SK-N-SH (cell line): ENCODE measurements at regions not wholly inside any gene's neighbourhood (a gene's known extent, or its start where the extent isn't known, plus 50 kb on each side); places are given as distances from the start of the nearest gene placed in this dataset.

Experiments
- CTCF ChIA-PET: fragments of 300-600, 350-600 bp; formaldehyde crosslinking; extraction: SDS; loops from one replicate; lab custom pipeline; 2021; lab: Yijun Ruan, JAX
- POLR2A ChIA-PET: fragments of 350-600 bp; sonication (Branson Sonifier 250); formaldehyde crosslinking; extraction: SDS; loops from one replicate; lab custom pipeline; 2020; ENCODE audit warnings: antibody characterized with exemption, inconsistent platforms; lab: Yijun Ruan, JAX
- DNase-seq: peaks from one replicate; pipeline ENCODE4 v3.0.0; 2012
- H2AFZ ChIP-seq: fragments of 200-600 bp; sonication (generic); 2 replicates; pipeline ENCODE4 v1.8.1; 2016; ENCODE audit warnings: antibody characterized with exemption, mild to moderate bottlenecking, low read depth
- H3F3A ChIP-seq: fragments of 200-600 bp; sonication (generic); replicated peaks from 2 replicates; pipeline ENCODE3; 2016; ENCODE audit warnings: antibody characterized with exemption, mild to moderate bottlenecking; ENCODE audit not compliant: insufficient read depth
- H3K27ac ChIP-seq, 2 experiments: fragments of 200-500 bp in 1 of 2; fragments of 200-600 bp in 1 of 2; sonication (Bioruptor generic) in 1 of 2; sonication (generic), shearing (Covaris generic) in 1 of 2; 2 replicates each; pipeline versions ENCODE4 v1.5.1 to v1.6.1; 2014 to 2016; ENCODE audit warnings: low read depth in 2 of 2, inconsistent platforms in 1 of 2, low read length in 1 of 2, mild to moderate bottlenecking in 1 of 2, mixed read lengths in 1 of 2
- H3K27me3 ChIP-seq: fragments of 200-600 bp; sonication (generic), shearing (Covaris generic); 2 replicates; pipeline ENCODE4 v1.6.1; 2016; ENCODE audit warnings: mixed run types; ENCODE audit not compliant: insufficient read depth
- H3K36me3 ChIP-seq, 2 experiments: fragments of 200-500 bp in 1 of 2; fragments of 200-600 bp in 1 of 2; sonication (Bioruptor generic) in 1 of 2; sonication (generic) in 1 of 2; replicated peaks in 1 of 2; 2 replicates each; pipeline versions ENCODE3 to v1.5.1; 2014 to 2016; ENCODE audit warnings: low read length in 1 of 2, mild to moderate bottlenecking in 1 of 2; ENCODE audit not compliant: insufficient read depth in 2 of 2, control insufficient read depth in 1 of 2
- H3K4me1 ChIP-seq, 2 experiments: fragments of 200-500 bp in 1 of 2; fragments of 200-600 bp in 1 of 2; sonication (Bioruptor generic) in 1 of 2; sonication (generic), shearing (Covaris generic) in 1 of 2; 2 replicates each; pipeline versions ENCODE4 v1.5.1 to v1.6.1; 2014 to 2016; ENCODE audit warnings: low read depth in 1 of 2, low read length in 1 of 2, mixed run types in 1 of 2; ENCODE audit not compliant: insufficient read depth in 2 of 2, control insufficient read depth in 1 of 2
- H3K4me2 ChIP-seq: fragments of 200-600 bp; sonication (generic), shearing (Covaris generic); 2 replicates; pipeline ENCODE4 v1.6.1; 2017; ENCODE audit warnings: mixed run types
- H3K4me3 ChIP-seq, 2 experiments: fragments of 200-500 bp in 1 of 2; fragments of 200-600 bp in 1 of 2; sonication (Bioruptor generic) in 1 of 2; sonication (generic), shearing (Covaris generic) in 1 of 2; 2 replicates each; pipeline versions ENCODE4 v1.5.1 to v1.8.1; 2014 to 2016; ENCODE audit warnings: low read depth in 2 of 2, inconsistent platforms in 1 of 2, low read length in 1 of 2, mild to moderate bottlenecking in 1 of 2, mixed read lengths in 1 of 2, moderate library complexity in 1 of 2
- H3K79me2 ChIP-seq: fragments of 200-600 bp; sonication (generic); 2 replicates; pipeline ENCODE4 v1.8.1; 2017; ENCODE audit warnings: mild to moderate bottlenecking; ENCODE audit not compliant: insufficient read depth
- H3K9ac ChIP-seq: fragments of 200-600 bp; sonication (generic); 2 replicates; pipeline ENCODE4 v1.6.1; 2017; ENCODE audit warnings: mixed run types
- H3K9me2 ChIP-seq: fragments of 200-600 bp; sonication (generic); 2 replicates; pipeline ENCODE4 v1.6.1; 2017; ENCODE audit warnings: mixed run types
- H3K9me3 ChIP-seq: fragments of 200-600 bp; sonication (generic); 2 replicates; pipeline ENCODE4 v1.6.1; 2017; ENCODE audit warnings: mixed run types, mild to moderate bottlenecking, moderate library complexity
- H4K20me1 ChIP-seq: fragments of 200-600 bp; sonication (generic); 2 replicates; pipeline ENCODE4 v1.6.1; 2017; ENCODE audit warnings: mild to moderate bottlenecking, mixed run types; ENCODE audit not compliant: insufficient read depth
- CTCF ChIP-seq: fragments of 200-600 bp; sonication (generic); IDR thresholded peaks from 2 replicates; pipeline ENCODE4 v1.6.1; 2017; ENCODE audit warnings: antibody characterized with exemption, mild to moderate bottlenecking, moderate library complexity
- ELF1 ChIP-seq: IDR thresholded peaks from 2 replicates; pipeline ENCODE4 v1.4.0; 2012
- EZH2phosphoT487 ChIP-seq: fragments of 200-600 bp; sonication (generic); IDR thresholded peaks from 2 replicates; pipeline ENCODE4 v1.6.1; 2017; ENCODE audit warnings: low read depth, mixed run types, mild to moderate bottlenecking, antibody characterized with exemption, moderate library complexity, borderline replicate concordance
- GATA2 ChIP-seq: sonication (generic); formaldehyde crosslinking; IDR thresholded peaks from 2 replicates; pipeline ENCODE4 v1.5.0; 2020; ENCODE audit warnings: mild to moderate bottlenecking, missing genetic modification reagents
- MAX ChIP-seq: IDR thresholded peaks from 2 replicates; pipeline ENCODE4 v1.4.0; 2012; ENCODE audit warnings: low read depth
- MEF2A ChIP-seq: IDR thresholded peaks from 2 replicates; pipeline ENCODE4 v1.4.0; 2012; ENCODE audit warnings: low read depth, borderline replicate concordance
- PBX3 ChIP-seq: IDR thresholded peaks from 2 replicates; pipeline ENCODE4; 2012
- RAD21 ChIP-seq: IDR thresholded peaks from 2 replicates; pipeline ENCODE4 v1.6.1; 2012; ENCODE audit warnings: mild to moderate bottlenecking, low read length
- RCOR1 ChIP-seq: fragments of 150-350 bp; IDR thresholded peaks from 2 replicates; pipeline ENCODE4 v1.6.1; 2017; ENCODE audit warnings: antibody characterized with exemption, low read length
- REST ChIP-seq: IDR thresholded peaks from 2 replicates; pipeline ENCODE4 v1.6.1; 2012; ENCODE audit warnings: mild to moderate bottlenecking, low read depth, low read length, moderate library complexity
- RFX5 ChIP-seq: IDR thresholded peaks from 2 replicates; pipeline ENCODE4 v1.6.1; 2012; ENCODE audit warnings: mild to moderate bottlenecking, improper control_type of control experiment, low read length
- RXRA ChIP-seq: IDR thresholded peaks from 2 replicates; pipeline ENCODE4 v1.4.0; 2012; ENCODE audit warnings: low read depth, mild to moderate bottlenecking, borderline replicate concordance
- TAF1 ChIP-seq: IDR thresholded peaks from 2 replicates; pipeline ENCODE4 v1.6.1; 2012; ENCODE audit warnings: low read depth, mild to moderate bottlenecking, low read length, moderate library complexity, borderline replicate concordance
- USF1 ChIP-seq: IDR thresholded peaks from 2 replicates; pipeline ENCODE4 v1.4.0; 2012; ENCODE audit warnings: low read depth, borderline replicate concordance
- USF2 ChIP-seq: fragments of 150-350 bp; IDR thresholded peaks from 2 replicates; pipeline ENCODE4 v1.6.1; 2017; ENCODE audit warnings: antibody characterized with exemption, low read length, low read depth, borderline replicate concordance
- WGBS: methylation state at CpG from one replicate; pipeline ENCODE4 v1.1.6; 2017; ENCODE audit warnings: low lambda C conversion rate; 5-methylcytosine and 5-hydroxymethylcytosine counted together

GRCh38 chr16:9351841-9352434 lies 260.5 kb downstream of the HAPSTR1 start:
- no peak for DNase-seq
- CTCF ChIA-PET = interaction anchor here (2.3 kb wide), 1 partner anchor 46 kb away, joined by 4 read pairs; no protein-coding TSS in a partner anchor

More at GRCh38 chr16:9351841-9352434, 260.5 kb downstream of the HAPSTR1 start:
- POLR2A ChIA-PET = no interaction called here
- no peak for TF ChIP-seq RAD21
- TF ChIP-seq CTCF = no peak
- TF ChIP-seq GATA2 (CRISPR knock-in tag) = no peak
- TF ChIP-seq EZH2phosphoT487 = no peak
- no peak for TF ChIP-seq MAX
- TF ChIP-seq RFX5 = no peak
- no peak for TF ChIP-seq USF1
- no peak for TF ChIP-seq PBX3
- no peak for TF ChIP-seq RXRA
- TF ChIP-seq TAF1 = no peak
- TF ChIP-seq USF2 = no peak
- no peak for TF ChIP-seq ELF1
- TF ChIP-seq MEF2A = no peak
- TF ChIP-seq REST = no peak
- no peak for TF ChIP-seq RCOR1
- TF ChIP-seq, all 33 proteins: peak for 0
- 0% methylated on average over 1 of the region's 1 CpG for WGBS
- no peak overlapping the region for H3K4me2 ChIP-seq
- H3K4me1 ChIP-seq = no peaks in the 10 kb centered on the region
- H3K79me2 ChIP-seq = no peaks in the 10 kb centered on the region
- no peak overlapping the region for H3K4me3 ChIP-seq
- H4K20me1 ChIP-seq = no peaks in the 10 kb centered on the region
- 0 out of 2 replicates have a peak, but pooled peaks cover 7% of the 10 kb centered on the region for H3K9me3 ChIP-seq
- no peak overlapping the region for H3K9ac ChIP-seq
- H3K27ac ChIP-seq = no peak overlapping the region
- H3K9me2 ChIP-seq = no peaks in the 10 kb centered on the region; the same call in 1 of the 2 replicates
- no peaks in the 10 kb centered on the region for H3F3A ChIP-seq
- no peaks in the 10 kb centered on the region for H3K36me3 ChIP-seq
- no peaks in the 10 kb centered on the region for H3K27me3 ChIP-seq
- H2AFZ ChIP-seq = no peak overlapping the region
